ENCODE measurements at regions not wholly inside any gene's neighbourhood (a gene's known extent, or its start where the extent isn't known, plus 50 kb on each side); places are given as distances from the start of the nearest gene placed in this dataset.

- ChIA-PET POLR2A (no interaction called here), CTCF (interaction anchor here (1.0 to 1.4 kb wide), 3 partner anchors 9 to 53 kb away, joined by 3 read pairs; no protein-coding TSS in a partner anchor)
- no peak overlapping the region for H3K4me2 ChIP-seq (ENCODE audit: insufficient read depth, low read length)
- no peaks in the 10 kb centered on the region for H3K9me1 ChIP-seq (replicated peaks; ENCODE audit: control insufficient read depth, extremely low read depth, insufficient read depth, low read length)
- intact Hi-C loops (cut with micrococcal nuclease) (no loop called here), dilution Hi-C loops (cut with MboI; ENCODE audit: extremely low pct_ligation_motif_present, low sequenced_read_pairs) (no loop called here)
- H4K20me1 ChIP-seq (replicated peaks; ENCODE audit: control insufficient read depth, extremely low read depth, insufficient read depth, low read length), result no peaks in the 10 kb centered on the region
- H2AFZ ChIP-seq (ENCODE audit: low read depth, low read length), result no peak overlapping the region
- H3K27ac ChIP-seq (ENCODE audit: insufficient read depth, low read depth, low read length), result no peak overlapping the region
- no peaks in the 10 kb centered on the region for H3K27me3 ChIP-seq (ENCODE audit: control insufficient read depth in 2 of 2, insufficient read depth in 2 of 2, low read length in 2 of 2)
- H3K9me3 ChIP-seq (replicated peaks; ENCODE audit: control insufficient read depth, insufficient read depth, low read length), result no peaks in the 10 kb centered on the region
- no peaks in the 10 kb centered on the region for H3K36me3 ChIP-seq (ENCODE audit: control insufficient read depth in 2 of 2, extremely low read depth in 1 of 2, insufficient read depth in 2 of 2, low read length in 2 of 2)
- H3K79me2 ChIP-seq (ENCODE audit: control insufficient read depth, insufficient read depth, low read length), result no peaks in the 10 kb centered on the region
- no peak overlapping the region for H3K9ac ChIP-seq (replicated peaks; ENCODE audit: extremely low read depth, insufficient read depth, low read length)
- no peaks in the 10 kb centered on the region for H3K4me1 ChIP-seq (ENCODE audit: control insufficient read depth, extremely low read depth, insufficient read depth, low read length)
- FAIRE-seq, result no peak
- no peak overlapping the region for H3K4me3 ChIP-seq (replicated peaks in 1 of 3; ENCODE audit: insufficient read depth in 1 of 3, low read depth in 1 of 3, low read length in 3 of 3)
- BruUV-seq (replicated peaks), result no TSS peak
- no peak for DNase-seq (ENCODE audit: low read depth, low spot score)
- no peak for TF ChIP-seq JUN (IDR thresholded peaks at IDR 0.05; ENCODE audit: borderline replicate concordance, insufficient read depth, insufficient read length, low read depth)
- no peak for TF ChIP-seq GATA2 (IDR thresholded peaks at IDR 0.05; ENCODE audit: insufficient read depth, insufficient read length, low read depth, low read length)
- no peak for TF ChIP-seq FOS (IDR thresholded peaks at IDR 0.05; ENCODE audit: borderline replicate concordance, insufficient read depth, low read length)
- TF ChIP-seq POLR2AphosphoS5 (IDR thresholded peaks at IDR 0.05; ENCODE audit: insufficient read depth, low read depth, low read length), result no peak
- no peak for TF ChIP-seq EZH2 (IDR thresholded peaks at IDR 0.05; ENCODE audit: borderline replicate concordance, low read depth, low read length, severe bottlenecking)
- no peak for TF ChIP-seq MYC (IDR thresholded peaks at IDR 0.05; ENCODE audit: low read depth, low read length)
- TF ChIP-seq CTCF (IDR thresholded peaks at IDR 0.05; ENCODE audit: extremely low read depth in 1 of 2, insufficient read depth in 1 of 2, low read depth in 1 of 2, low read length in 2 of 2), result no peak
- TF ChIP-seq MAX (IDR thresholded peaks at IDR 0.05; ENCODE audit: insufficient read depth, insufficient read length), result no peak
- no peak for TF ChIP-seq POLR2A (IDR thresholded peaks at IDR 0.05; ENCODE audit: low read depth, low read length)
These were observed 277.9 kb upstream of the ANKRD50 start for GRCh38 chr4:124990398-124990797.
